Lung (tissue), 11 donors: ENCODE measurements at regions not wholly inside any gene's neighbourhood (a gene's known extent, or its start where the extent isn't known, plus 50 kb on each side); places are given as distances from the start of the nearest gene placed in this dataset.

Source experiments
- ATAC-seq: fragments of 200-7000 bp; cut with Tn5 transposase; one replicate; pipeline ENCODE4 v1.9.1; 2020; ENCODE audit warnings: moderate number of reproducible peaks; ENCODE audit not compliant: insufficient read depth, low FRiP score
- DNase-seq, 3 donors: peaks; one replicate each; pipeline ENCODE4 v3.0.0-alpha.2; 2013 to 2017
- H3K27ac ChIP-seq, 2 donors: one replicate each; pipeline ENCODE4 v1.5.1; 2013; ENCODE audit warnings: mild to moderate bottlenecking in 2 of 2, moderate library complexity in 2 of 2, control low read depth in 1 of 2, inconsistent platforms in 1 of 2, low read depth in 1 of 2, low read length in 1 of 2
- H3K27me3 ChIP-seq, 3 donors: one replicate each; pipeline ENCODE4 v1.5.1; 2013; ENCODE audit warnings: low read length in 2 of 3; ENCODE audit not compliant: control insufficient read depth in 3 of 3, insufficient read depth in 3 of 3
- H3K36me3 ChIP-seq, 4 donors: one replicate each; pipeline ENCODE4 v1.5.1; 2013; ENCODE audit warnings: low read length in 4 of 4, mild to moderate bottlenecking in 1 of 4, moderate library complexity in 1 of 4; ENCODE audit not compliant: control insufficient read depth in 4 of 4, insufficient read depth in 4 of 4
- H3K4me1 ChIP-seq, 5 donors: one replicate each; pipeline ENCODE4 v1.5.1; 2013; ENCODE audit warnings: low read length in 5 of 5, mild to moderate bottlenecking in 2 of 5, moderate library complexity in 1 of 5; ENCODE audit not compliant: control insufficient read depth in 5 of 5, insufficient read depth in 5 of 5
- H3K4me3 ChIP-seq: one replicate; pipeline ENCODE4 v1.5.1; 2013; ENCODE audit warnings: mild to moderate bottlenecking, control low read depth, moderate library complexity
- H3K9ac ChIP-seq, 2 donors: one replicate each; pipeline ENCODE4 v1.5.1; 2013; ENCODE audit warnings: low read length in 2 of 2, control low read depth in 1 of 2; ENCODE audit not compliant: insufficient read depth in 1 of 2
- H3K9me3 ChIP-seq, 4 donors: one replicate each; pipeline ENCODE4 v1.5.1; 2013; ENCODE audit warnings: low read length in 3 of 4, mild to moderate bottlenecking in 1 of 4, moderate library complexity in 1 of 4; ENCODE audit not compliant: control insufficient read depth in 4 of 4, insufficient read depth in 3 of 4
- CTCF ChIP-seq: IDR thresholded peaks from 2 replicates; pipeline ENCODE4 v1.5.1; 2012; ENCODE audit warnings: mild to moderate bottlenecking; ENCODE audit errors: control extremely low read depth, extremely low read depth
- WGBS, 2 donors: extraction: QIAGEN DNeasy Blood & Tissue Kit; methylation state at CpG; one replicate each; pipeline ENCODE4 v1.1.7; 2013; 5-methylcytosine and 5-hydroxymethylcytosine counted together
- donor health status: control.
- donor health status: control.
- donor health status: Bipolar disorder and iron deficiency.
- donor health status: healthy.
- donor health status: DM: yes; HTN: yes; CAD: no.

GRCh38 chr2:234211797-234212196 is 161.3 kb downstream of the SPP2 start:
- no peak for TF ChIP-seq CTCF
- Histone ChIP-seq H3K9ac (no peak overlapping the region), H3K27ac (no peak overlapping the region), H3K4me3 (no peak overlapping the region), H3K4me1 (no peaks in the 10 kb centered on the region), H3K36me3 (no peaks in the 10 kb centered on the region), H3K27me3 (no peaks in the 10 kb centered on the region), H3K9me3 (peaks cover 0 to 2% (median under 1%) of the 10 kb centered on the region in 4 donors)
- ATAC-seq: no peak
- WGBS, 2 donors: 44 to 63% methylated on average over 4 of the region's 4 CpGs
- no peak for DNase-seq

- no peak for ATAC-seq
- H3K27ac ChIP-seq: no peak overlapping the region
These were observed 156.2 kb downstream of the SPP2 start for GRCh38 chr2:234206738-234207137.

GRCh38 chr2:234204480-234204879 is 154.0 kb downstream of the SPP2 start:
- H3K9ac ChIP-seq: no peak overlapping the region
- peaks cover 0 to 5% (median 3%) of the 10 kb centered on the region in 3 donors for H3K27me3 ChIP-seq
- H3K27ac ChIP-seq: no peak overlapping the region
- no peaks in the 10 kb centered on the region for H3K36me3 ChIP-seq
- WGBS, 2 donors: 70 to 84% methylated on average over 1 of the region's 1 CpG
- peaks cover 0 to 4% (median under 1%) of the 10 kb centered on the region in 4 donors for H3K9me3 ChIP-seq
- TF ChIP-seq CTCF: no peak
- ATAC-seq: no peak
- no peak for DNase-seq
- H3K4me1 ChIP-seq: no peaks in the 10 kb centered on the region
- no peak overlapping the region for H3K4me3 ChIP-seq

More at GRCh38 chr2:234206738-234207137, 156.2 kb downstream of the SPP2 start:
- Histone ChIP-seq H3K9me3 (peaks cover 0 to 4% (median under 1%) of the 10 kb centered on the region in 4 donors), H3K4me3 (no peak overlapping the region), H3K4me1 (no peaks in the 10 kb centered on the region), H3K27me3 (peaks cover 0 to 3% (median 0%) of the 10 kb centered on the region in 3 donors), H3K9ac (no peak overlapping the region), H3K36me3 (no peaks in the 10 kb centered on the region)
- TF ChIP-seq CTCF: no peak
- no peak for DNase-seq
- 94 to 100% methylated on average over 2 of the region's 2 CpGs for WGBS, 2 donors
